ENCODE measurements at regions not wholly inside any gene's neighbourhood (a gene's known extent, or its start where the extent isn't known, plus 50 kb on each side); places are given as distances from the start of the nearest gene placed in this dataset.

GRCh38 chr7:119281181-119281846, 991.7 kb upstream of the KCND2 start:
- no peak for TF ChIP-seq CTCF (IDR thresholded peaks at IDR 0.05; ENCODE audit: insufficient read depth, low read length)
- no peak for TF ChIP-seq POLR2AphosphoS5 (IDR thresholded peaks at IDR 0.05; ENCODE audit: low read depth)
